GM10266 (cell line): ENCODE measurements at regions not wholly inside any gene's neighbourhood (a gene's known extent, or its start where the extent isn't known, plus 50 kb on each side); places are given as distances from the start of the nearest gene placed in this dataset.

Experiments used
- DNase-seq: peaks from one replicate; pipeline ENCODE4 v3.0.0; 2012; ENCODE audit errors: extremely low spot score
- CTCF ChIP-seq: IDR thresholded peaks from 2 replicates; pipeline ENCODE4 v1.5.1; 2012; ENCODE audit warnings: mild to moderate bottlenecking, low read depth; ENCODE audit not compliant: control insufficient read depth, insufficient read depth; ENCODE audit errors: missing control alignments

GRCh38 chr1:96072021-96072420 lies 649.6 kb upstream of the PTBP2 start:
- DNase-seq: no peak
- TF ChIP-seq CTCF: no peak

- no peak for TF ChIP-seq CTCF
- DNase-seq: no peak
Measured at GRCh38 chr1:96073100-96073499, 648.5 kb upstream of the PTBP2 start.

- DNase-seq: no peak
- no peak for TF ChIP-seq CTCF
Measured at GRCh38 chr1:96074422-96074821, 647.2 kb upstream of the PTBP2 start.

GRCh38 chr1:96074876-96075577 lies 646.6 kb upstream of the PTBP2 start:
- no peak for TF ChIP-seq CTCF

GRCh38 chr1:96075704-96076455 lies 645.7 kb upstream of the PTBP2 start:
- DNase-seq: no peak
- no peak for TF ChIP-seq CTCF

More at GRCh38 chr1:96074876-96075577, 646.6 kb upstream of the PTBP2 start:
- DNase-seq: no peak

- no peak for DNase-seq
- no peak for TF ChIP-seq CTCF
Measured at GRCh38 chr1:96076589-96076988, 645.0 kb upstream of the PTBP2 start.

GRCh38 chr1:96079581-96079980 lies 642.0 kb upstream of the PTBP2 start:
- DNase-seq: no peak
- TF ChIP-seq CTCF: no peak
